LNCaP clone FGC (cell line): ENCODE measurements at regions not wholly inside any gene's neighbourhood (a gene's known extent, or its start where the extent isn't known, plus 50 kb on each side); places are given as distances from the start of the nearest gene placed in this dataset.
"Not testable (repeated sequence)": the region's sequence is repeated elsewhere in the genome, so short reads cannot be mapped to it uniquely, and the experiment has no call there.

ENCODE experiments used
- DNase-seq: peaks from one replicate; pipeline ENCODE4 v3.0.0-alpha.2; 2011; ENCODE audit warnings: low read depth
- H3K4me3 ChIP-seq: 2 replicates; pipeline ENCODE4 v1.5.1; 2011; ENCODE audit warnings: mild to moderate bottlenecking, low read depth, low read length, control low read depth
- TF ChIP-seq, protein P1 (sequence below): IDR thresholded peaks from 2 replicates; pipeline ENCODE4 v1.5.1; 2012; ENCODE audit warnings: mild to moderate bottlenecking; ENCODE audit not compliant: control insufficient read depth, insufficient read depth; ENCODE audit errors: extremely low read depth

- TF ChIP-seq, protein P1, sequence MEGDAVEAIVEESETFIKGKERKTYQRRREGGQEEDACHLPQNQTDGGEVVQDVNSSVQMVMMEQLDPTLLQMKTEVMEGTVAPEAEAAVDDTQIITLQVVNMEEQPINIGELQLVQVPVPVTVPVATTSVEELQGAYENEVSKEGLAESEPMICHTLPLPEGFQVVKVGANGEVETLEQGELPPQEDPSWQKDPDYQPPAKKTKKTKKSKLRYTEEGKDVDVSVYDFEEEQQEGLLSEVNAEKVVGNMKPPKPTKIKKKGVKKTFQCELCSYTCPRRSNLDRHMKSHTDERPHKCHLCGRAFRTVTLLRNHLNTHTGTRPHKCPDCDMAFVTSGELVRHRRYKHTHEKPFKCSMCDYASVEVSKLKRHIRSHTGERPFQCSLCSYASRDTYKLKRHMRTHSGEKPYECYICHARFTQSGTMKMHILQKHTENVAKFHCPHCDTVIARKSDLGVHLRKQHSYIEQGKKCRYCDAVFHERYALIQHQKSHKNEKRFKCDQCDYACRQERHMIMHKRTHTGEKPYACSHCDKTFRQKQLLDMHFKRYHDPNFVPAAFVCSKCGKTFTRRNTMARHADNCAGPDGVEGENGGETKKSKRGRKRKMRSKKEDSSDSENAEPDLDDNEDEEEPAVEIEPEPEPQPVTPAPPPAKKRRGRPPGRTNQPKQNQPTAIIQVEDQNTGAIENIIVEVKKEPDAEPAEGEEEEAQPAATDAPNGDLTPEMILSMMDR = no peak
- no peak for DNase-seq
- no peak overlapping the region for H3K4me3 ChIP-seq
Observed at GRCh38 chr2:41032715-41033114, 580.8 kb upstream of the SLC8A1 start.

- TF ChIP-seq, protein P1 = no peak
- no peak for DNase-seq
Observed at GRCh38 chr2:41033127-41033526, 581.2 kb upstream of the SLC8A1 start.

DNA sequence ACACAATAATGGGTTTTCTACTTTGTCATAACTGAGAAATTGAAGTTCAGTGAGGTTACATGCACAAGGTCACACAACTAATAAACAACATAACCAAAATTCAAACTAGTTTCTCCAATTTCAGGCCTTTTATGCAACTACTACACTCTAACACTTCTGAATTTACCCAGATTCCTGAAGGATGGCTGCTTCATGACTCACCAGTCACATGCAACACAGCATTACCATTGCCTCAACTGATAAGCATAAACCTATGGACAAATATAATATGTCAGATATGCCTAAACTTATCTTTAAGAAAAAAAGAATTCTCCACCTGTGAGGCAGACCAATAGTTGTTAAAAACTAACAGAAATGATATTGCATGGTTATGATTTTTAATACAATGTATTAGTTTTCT, 586.5 kb upstream of the SLC8A1 start:
- no peak for DNase-seq
- TF ChIP-seq, protein P1 = no peak
- H3K4me3 ChIP-seq = no peak overlapping the region

More at GRCh38 chr2:41033127-41033526, 581.2 kb upstream of the SLC8A1 start:
- H3K4me3 ChIP-seq = no peak overlapping the region

DNA sequence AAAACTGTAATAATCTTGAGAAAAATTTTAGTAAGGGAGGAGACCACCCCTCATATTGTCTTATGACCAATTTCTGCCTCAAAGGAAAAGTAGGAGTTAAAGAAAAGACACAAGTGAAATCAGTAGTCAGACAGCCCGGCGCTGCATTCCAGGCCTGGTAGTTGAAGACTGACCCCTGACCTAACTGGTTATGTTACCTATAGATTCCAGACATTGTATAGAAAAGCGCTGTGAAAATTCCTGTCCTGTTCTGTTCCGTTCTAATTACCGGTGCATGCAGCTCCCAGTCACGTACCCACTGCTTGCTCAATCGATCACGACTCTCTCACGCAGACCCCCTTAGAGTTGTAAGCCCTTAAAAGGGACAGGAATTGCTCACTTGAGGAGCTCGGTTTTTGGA, 587.9 kb upstream of the SLC8A1 start:
- H3K4me3 ChIP-seq, DNase-seq: not testable (repeated sequence)

DNA sequence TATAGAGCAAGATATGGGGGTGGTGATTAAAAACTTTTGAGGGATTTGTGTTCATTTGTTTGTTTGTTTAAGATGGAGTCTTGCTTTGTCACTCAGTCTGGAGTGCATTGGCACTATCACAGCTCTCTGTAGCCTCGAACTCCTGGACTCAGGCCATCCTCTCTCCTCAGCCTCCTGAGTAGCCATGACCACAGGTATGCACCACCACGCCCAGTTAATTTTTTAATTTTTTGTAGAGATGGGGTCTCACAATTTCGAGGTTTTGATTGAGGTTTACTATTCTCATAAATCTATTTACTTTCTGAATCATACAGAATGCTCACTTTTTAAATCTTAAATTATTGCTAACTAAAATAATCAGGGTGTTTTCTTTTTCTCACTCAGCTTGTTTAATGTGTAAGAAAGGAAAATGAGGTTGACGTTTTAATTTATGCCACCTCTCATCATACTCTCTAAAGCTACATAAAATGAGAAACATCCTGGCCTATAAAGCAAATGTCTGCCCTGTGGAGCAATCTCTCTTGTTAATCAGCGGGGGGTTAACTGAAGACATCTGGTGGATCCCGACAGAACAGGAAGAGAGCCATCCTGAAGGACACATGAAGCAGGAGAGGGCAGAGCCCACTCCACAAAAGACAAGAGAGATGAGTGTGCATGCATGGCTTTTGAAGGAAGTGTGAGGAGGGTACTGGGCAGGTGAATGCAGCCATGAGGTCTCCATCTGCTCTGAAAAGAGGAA, 589.1 kb upstream of the SLC8A1 start:
- TF ChIP-seq, protein P1 = no peak
- no peak overlapping the region for H3K4me3 ChIP-seq
- no peak for DNase-seq

DNA sequence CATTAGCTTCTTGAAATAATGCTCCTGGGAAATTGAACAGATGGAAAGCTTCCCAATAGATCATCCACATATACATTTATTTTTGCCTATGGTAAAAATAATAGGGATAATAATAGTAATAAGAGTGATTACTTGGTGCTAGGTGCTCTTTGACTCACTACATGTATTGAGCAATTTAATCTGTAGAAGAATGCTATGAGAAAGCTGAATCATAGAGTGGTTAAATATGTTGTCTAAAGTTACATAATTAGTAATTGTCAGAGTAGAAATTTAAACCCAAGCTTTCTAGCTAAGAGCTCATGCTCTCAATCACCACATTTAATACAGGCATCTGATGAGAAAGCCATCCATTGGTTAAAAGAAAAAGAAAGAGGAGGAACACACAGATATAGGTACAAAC, 590.5 kb upstream of the SLC8A1 start:
- DNase-seq = no peak
- TF ChIP-seq, protein P1 = no peak
- no peak overlapping the region for H3K4me3 ChIP-seq

DNA sequence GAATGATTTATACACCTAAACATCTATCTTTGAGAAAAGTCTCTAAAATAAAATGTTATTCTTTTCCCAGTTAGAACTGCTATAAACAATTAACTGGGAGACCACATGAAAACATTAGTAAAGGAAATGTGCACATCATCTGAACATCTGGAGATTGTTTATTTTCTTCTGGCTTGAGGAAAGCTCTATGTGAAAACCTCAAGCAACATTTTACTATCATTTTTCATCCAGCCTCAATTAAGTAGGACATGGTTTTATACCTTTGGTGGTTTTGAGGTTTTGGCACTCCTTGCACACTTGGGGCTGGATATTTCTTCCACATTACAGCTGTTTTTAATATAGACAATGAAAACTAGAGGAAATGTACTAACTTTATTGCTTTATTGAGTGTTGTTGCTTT, 609.5 kb upstream of the SLC8A1 start:
- TF ChIP-seq, protein P1 = no peak
- H3K4me3 ChIP-seq = no peak overlapping the region
- no peak for DNase-seq
